Right lobe of liver (tissue), 4 donors: ENCODE measurements at regions not wholly inside any gene's neighbourhood (a gene's known extent, or its start where the extent isn't known, plus 50 kb on each side); places are given as distances from the start of the nearest gene placed in this dataset.
"Not testable (repeated sequence)": the region's sequence is repeated elsewhere in the genome, so short reads cannot be mapped to it uniquely, and the experiment has no call there.

Experiments
- POLR2A ChIP-seq: fragments of 450-650 bp; IDR thresholded peaks from one replicate; pipeline ENCODE4 v1.6.1; 2017; ENCODE audit warnings: antibody characterized with exemption, mild to moderate bottlenecking
- TF ChIP-seq, protein P1 (sequence below), 4 donors: fragments of 200-600 bp in 3 of 4; fragments of 450-650 bp in 1 of 4; IDR thresholded peaks; one replicate each; pipeline versions ENCODE4 v1.5.1 to v1.8.0; 2016 to 2022; ENCODE audit warnings: antibody characterized with exemption in 4 of 4, mild to moderate bottlenecking in 2 of 4
- donor health status: DM: no; HTN: no; CAD: no.
- donor health status: DM: no; HTN: no; CAD: no.
- donor health status: DM: no; HTN: yes; CAD: no.

DNA sequence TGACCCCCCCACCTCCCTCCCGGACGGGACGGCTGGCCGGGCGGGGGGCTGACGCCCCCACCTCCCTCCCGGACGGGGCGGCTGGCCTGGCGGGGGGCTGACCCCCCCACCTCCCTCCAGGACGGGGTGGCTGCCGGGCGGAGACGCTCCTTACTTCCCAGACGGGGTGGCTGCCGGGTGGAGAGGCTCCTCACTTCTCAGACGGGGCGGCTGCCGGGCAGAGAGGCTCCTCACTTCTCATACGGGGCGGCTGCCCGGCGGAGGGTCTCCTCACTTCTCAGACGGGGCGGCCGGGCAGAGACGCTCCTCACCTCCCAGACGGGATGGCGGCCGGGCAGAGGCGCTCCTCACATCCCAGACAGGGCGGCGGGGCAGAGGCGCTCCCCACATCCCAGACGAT, 84.7 kb downstream of the OR2B2 start:
- not testable (repeated sequence) for TF ChIP-seq POLR2A
- TF ChIP-seq, protein P1, sequence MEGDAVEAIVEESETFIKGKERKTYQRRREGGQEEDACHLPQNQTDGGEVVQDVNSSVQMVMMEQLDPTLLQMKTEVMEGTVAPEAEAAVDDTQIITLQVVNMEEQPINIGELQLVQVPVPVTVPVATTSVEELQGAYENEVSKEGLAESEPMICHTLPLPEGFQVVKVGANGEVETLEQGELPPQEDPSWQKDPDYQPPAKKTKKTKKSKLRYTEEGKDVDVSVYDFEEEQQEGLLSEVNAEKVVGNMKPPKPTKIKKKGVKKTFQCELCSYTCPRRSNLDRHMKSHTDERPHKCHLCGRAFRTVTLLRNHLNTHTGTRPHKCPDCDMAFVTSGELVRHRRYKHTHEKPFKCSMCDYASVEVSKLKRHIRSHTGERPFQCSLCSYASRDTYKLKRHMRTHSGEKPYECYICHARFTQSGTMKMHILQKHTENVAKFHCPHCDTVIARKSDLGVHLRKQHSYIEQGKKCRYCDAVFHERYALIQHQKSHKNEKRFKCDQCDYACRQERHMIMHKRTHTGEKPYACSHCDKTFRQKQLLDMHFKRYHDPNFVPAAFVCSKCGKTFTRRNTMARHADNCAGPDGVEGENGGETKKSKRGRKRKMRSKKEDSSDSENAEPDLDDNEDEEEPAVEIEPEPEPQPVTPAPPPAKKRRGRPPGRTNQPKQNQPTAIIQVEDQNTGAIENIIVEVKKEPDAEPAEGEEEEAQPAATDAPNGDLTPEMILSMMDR (IDR thresholded peaks at IDR 0.05) = not testable (repeated sequence)
